ENCODE measurements at regions not wholly inside any gene's neighbourhood (a gene's known extent, or its start where the extent isn't known, plus 50 kb on each side); places are given as distances from the start of the nearest gene placed in this dataset.

DNA sequence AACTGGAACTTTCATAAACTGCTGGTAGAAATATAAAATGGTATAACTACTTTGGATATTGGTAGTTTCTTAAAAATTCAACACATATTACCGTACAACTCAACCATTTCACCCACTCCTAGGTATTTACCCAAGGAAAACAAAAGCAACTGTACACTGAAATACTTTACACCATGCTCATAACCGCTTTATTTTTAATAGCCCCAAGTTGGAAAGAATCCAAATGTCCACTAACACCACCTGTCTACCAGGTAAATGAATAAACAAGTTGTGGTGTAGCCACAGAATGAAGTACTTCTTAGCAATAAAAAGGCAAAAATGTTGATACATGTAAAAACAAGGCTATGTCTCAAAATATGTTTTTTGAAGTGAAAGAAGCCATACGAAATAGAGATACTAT lies 215.9 kb upstream of the PEX5L start:
- intact Hi-C loops (cut with micrococcal nuclease; ENCODE audit: unreplicated experiment) = no loop called here
- ChIA-PET POLR2A (no interaction called here), RAD21 (ENCODE audit: unreplicated experiment) (no interaction called here), SMC1A (ENCODE audit: uncharacterized antibody, unreplicated experiment) (interaction anchor here (1.0 to 1.4 kb wide), 2 partner anchors 13 to 15 kb away, joined by 3 read pairs; no protein-coding TSS in a partner anchor), CTCF (no interaction called here)
- in situ Hi-C loops (cut with MboI) = no loop called here
- FAIRE-seq (no peak), ATAC-seq (no peak), DNase-seq (ENCODE audit: low read depth, low spot score) (no peak)
- no peak overlapping the region for H3K27ac ChIP-seq (ENCODE audit: control insufficient read depth, insufficient read depth)
- 18% methylated on average over 3 of the region's 3 CpGs for WGBS (ENCODE audit: insufficient coverage, insufficient replicate concordance, low lambda C conversion rate, missing lambda C conversion rate)
- H3K4me1 ChIP-seq (ENCODE audit: control insufficient read depth, insufficient read depth, low read length) = no peaks in the 10 kb centered on the region
- no peaks in the 10 kb centered on the region for H3K27me3 ChIP-seq (replicated peaks in 1 of 2; ENCODE audit: control insufficient read depth in 2 of 2, insufficient read depth in 2 of 2, low read length in 1 of 2)
- H3K4me3 ChIP-seq = no peak overlapping the region
- BruUV-seq (replicated peaks) = no TSS peak
- no peak overlapping the region for H3K9ac ChIP-seq (ENCODE audit: control insufficient read depth, insufficient read depth, low read length)
- no peak overlapping the region for H2AFZ ChIP-seq (ENCODE audit: control insufficient read depth, low read depth, low read length)
- H3K4me2 ChIP-seq (ENCODE audit: control insufficient read depth, insufficient read depth) = no peak overlapping the region
- no peaks in the 10 kb centered on the region for H3K79me2 ChIP-seq (ENCODE audit: control insufficient read depth, insufficient read depth, low read length)
- H4K20me1 ChIP-seq (ENCODE audit: control insufficient read depth, insufficient read depth) = no peaks in the 10 kb centered on the region
- no peaks in the 10 kb centered on the region for H3K9me3 ChIP-seq (replicated peaks; ENCODE audit: control insufficient read depth, insufficient read depth, low read length)
- H3K36me3 ChIP-seq (ENCODE audit: control insufficient read depth in 2 of 2, insufficient read depth in 2 of 2, low read length in 1 of 2) = no peaks in the 10 kb centered on the region
- TF ChIP-seq BHLHE40 (IDR thresholded peaks at IDR 0.05; ENCODE audit: borderline replicate concordance in 1 of 2, low read depth in 2 of 2, low read length in 1 of 2) (no peak), TCF7 (IDR thresholded peaks at IDR 0.05; ENCODE audit: borderline replicate concordance) (no peak), YY1 (IDR thresholded peaks at IDR 0.05; ENCODE audit: low read depth, low read length) (no peak), EZH2 (IDR thresholded peaks at IDR 0.05; ENCODE audit: borderline replicate concordance, control insufficient read depth, low read depth, low read length) (no peak), MXI1 (IDR thresholded peaks at IDR 0.05; ENCODE audit: low read depth, low read length) (no peak), IKZF1 (conservative IDR thresholded peaks at IDR 0.05) (no peak), ZNF384 (IDR thresholded peaks at IDR 0.05; ENCODE audit: borderline replicate concordance, low read depth, low read length) (no peak), PKNOX1 (IDR thresholded peaks at IDR 0.05) (no peak), SREBF2 (IDR thresholded peaks at IDR 0.05; ENCODE audit: low read length) (no peak)
- TF ChIP-seq, protein P1, sequence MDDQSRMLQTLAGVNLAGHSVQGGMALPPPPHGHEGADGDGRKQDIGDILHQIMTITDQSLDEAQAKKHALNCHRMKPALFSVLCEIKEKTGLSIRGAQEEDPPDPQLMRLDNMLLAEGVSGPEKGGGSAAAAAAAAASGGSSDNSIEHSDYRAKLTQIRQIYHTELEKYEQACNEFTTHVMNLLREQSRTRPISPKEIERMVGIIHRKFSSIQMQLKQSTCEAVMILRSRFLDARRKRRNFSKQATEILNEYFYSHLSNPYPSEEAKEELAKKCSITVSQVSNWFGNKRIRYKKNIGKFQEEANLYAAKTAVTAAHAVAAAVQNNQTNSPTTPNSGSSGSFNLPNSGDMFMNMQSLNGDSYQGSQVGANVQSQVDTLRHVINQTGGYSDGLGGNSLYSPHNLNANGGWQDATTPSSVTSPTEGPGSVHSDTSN (IDR thresholded peaks at IDR 0.05; ENCODE audit: insufficient replicate concordance, low read depth, low read length) = no peak
- TF ChIP-seq, protein P2, sequence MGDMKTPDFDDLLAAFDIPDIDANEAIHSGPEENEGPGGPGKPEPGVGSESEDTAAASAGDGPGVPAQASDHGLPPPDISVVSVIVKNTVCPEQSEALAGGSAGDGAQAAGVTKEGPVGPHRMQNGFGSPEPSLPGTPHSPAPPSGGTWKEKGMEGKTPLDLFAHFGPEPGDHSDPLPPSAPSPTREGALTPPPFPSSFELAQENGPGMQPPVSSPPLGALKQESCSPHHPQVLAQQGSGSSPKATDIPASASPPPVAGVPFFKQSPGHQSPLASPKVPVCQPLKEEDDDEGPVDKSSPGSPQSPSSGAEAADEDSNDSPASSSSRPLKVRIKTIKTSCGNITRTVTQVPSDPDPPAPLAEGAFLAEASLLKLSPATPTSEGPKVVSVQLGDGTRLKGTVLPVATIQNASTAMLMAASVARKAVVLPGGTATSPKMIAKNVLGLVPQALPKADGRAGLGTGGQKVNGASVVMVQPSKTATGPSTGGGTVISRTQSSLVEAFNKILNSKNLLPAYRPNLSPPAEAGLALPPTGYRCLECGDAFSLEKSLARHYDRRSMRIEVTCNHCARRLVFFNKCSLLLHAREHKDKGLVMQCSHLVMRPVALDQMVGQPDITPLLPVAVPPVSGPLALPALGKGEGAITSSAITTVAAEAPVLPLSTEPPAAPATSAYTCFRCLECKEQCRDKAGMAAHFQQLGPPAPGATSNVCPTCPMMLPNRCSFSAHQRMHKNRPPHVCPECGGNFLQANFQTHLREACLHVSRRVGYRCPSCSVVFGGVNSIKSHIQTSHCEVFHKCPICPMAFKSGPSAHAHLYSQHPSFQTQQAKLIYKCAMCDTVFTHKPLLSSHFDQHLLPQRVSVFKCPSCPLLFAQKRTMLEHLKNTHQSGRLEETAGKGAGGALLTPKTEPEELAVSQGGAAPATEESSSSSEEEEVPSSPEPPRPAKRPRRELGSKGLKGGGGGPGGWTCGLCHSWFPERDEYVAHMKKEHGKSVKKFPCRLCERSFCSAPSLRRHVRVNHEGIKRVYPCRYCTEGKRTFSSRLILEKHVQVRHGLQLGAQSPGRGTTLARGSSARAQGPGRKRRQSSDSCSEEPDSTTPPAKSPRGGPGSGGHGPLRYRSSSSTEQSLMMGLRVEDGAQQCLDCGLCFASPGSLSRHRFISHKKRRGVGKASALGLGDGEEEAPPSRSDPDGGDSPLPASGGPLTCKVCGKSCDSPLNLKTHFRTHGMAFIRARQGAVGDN (IDR thresholded peaks at IDR 0.05) = no peak
- TF ChIP-seq, protein P3, sequence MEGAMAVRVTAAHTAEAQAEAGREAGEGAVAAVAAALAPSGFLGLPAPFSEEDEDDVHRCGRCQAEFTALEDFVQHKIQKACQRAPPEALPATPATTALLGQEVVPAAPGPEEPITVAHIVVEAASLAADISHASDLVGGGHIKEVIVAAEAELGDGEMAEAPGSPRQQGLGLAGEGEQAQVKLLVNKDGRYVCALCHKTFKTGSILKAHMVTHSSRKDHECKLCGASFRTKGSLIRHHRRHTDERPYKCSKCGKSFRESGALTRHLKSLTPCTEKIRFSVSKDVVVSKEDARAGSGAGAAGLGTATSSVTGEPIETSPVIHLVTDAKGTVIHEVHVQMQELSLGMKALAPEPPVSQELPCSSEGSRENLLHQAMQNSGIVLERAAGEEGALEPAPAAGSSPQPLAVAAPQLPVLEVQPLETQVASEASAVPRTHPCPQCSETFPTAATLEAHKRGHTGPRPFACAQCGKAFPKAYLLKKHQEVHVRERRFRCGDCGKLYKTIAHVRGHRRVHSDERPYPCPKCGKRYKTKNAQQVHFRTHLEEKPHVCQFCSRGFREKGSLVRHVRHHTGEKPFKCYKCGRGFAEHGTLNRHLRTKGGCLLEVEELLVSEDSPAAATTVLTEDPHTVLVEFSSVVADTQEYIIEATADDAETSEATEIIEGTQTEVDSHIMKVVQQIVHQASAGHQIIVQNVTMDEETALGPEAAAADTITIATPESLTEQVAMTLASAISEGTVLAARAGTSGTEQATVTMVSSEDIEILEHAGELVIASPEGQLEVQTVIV (IDR thresholded peaks at IDR 0.05; ENCODE audit: borderline replicate concordance, partially characterized antibody) = no peak

Measured in GM12878 (cell line).